Left cardiac atrium (tissue), 4 donors: ENCODE measurements at regions not wholly inside any gene's neighbourhood (a gene's known extent, or its start where the extent isn't known, plus 50 kb on each side); places are given as distances from the start of the nearest gene placed in this dataset.
A peak's percentile ranks its signal among the peaks of the same experiment; 100 is the strongest.
"Not testable (repeated sequence)": the region's sequence is repeated elsewhere in the genome, so short reads cannot be mapped to it uniquely, and the experiment has no call there.

Experiments used
- ATAC-seq, 2 donors: fragments of 200-7000 bp; cut with Tn5 transposase; one replicate each; pipeline ENCODE4 v1.9.1; 2020; ENCODE audit warnings: mild to moderate bottlenecking in 2 of 2, moderate library complexity in 2 of 2
- DNase-seq: peaks from one replicate; pipeline ENCODE4 v3.0.0-alpha.2; 2020
- intact Hi-C, 2 donors: fragments of 100-400 bp; cut with DNase I; formaldehyde crosslinking; loops; one replicate each; pipeline versions ENCODE4 v1.14.1 to v1.15.1; 2022 to 2023
- donor health status: DM: no; HTN: yes; CAD: no.
- donor health status: DM: no; HTN: yes; CAD: no; lungs with severe emphysema.
- donor health status: DM: yes; HTN: yes; CAD: no.
- donor health status: Dilated cardiomyopathy.

GRCh38 chr3:139260793-139261736 lies 82.8 kb upstream of the MRPS22 start:
- DNase-seq (no peak), ATAC-seq (no peak)
- intact Hi-C loops: no loop called here

- DNase-seq: no peak
- no peak for ATAC-seq
Measured at GRCh38 chr3:139261754-139262586, 81.8 kb upstream of the MRPS22 start.

GRCh38 chr3:139263798-139264197 lies 80.0 kb upstream of the MRPS22 start:
- DNase-seq (no peak), ATAC-seq (no peak)
- intact Hi-C loops: no loop called here

More at GRCh38 chr3:139261754-139262586, 81.8 kb upstream of the MRPS22 start:
- intact Hi-C loops: no loop called here

- DNase-seq: no peak
Measured at GRCh38 chr3:139264375-139264774, 79.4 kb upstream of the MRPS22 start.

GRCh38 chr3:139265131-139266016 lies 78.4 kb upstream of the MRPS22 start:
- DNase-seq: no peak
- intact Hi-C loops: no loop called here
- peak in 1 of 2 donors; percentile 14 for ATAC-seq

More at GRCh38 chr3:139264375-139264774, 79.4 kb upstream of the MRPS22 start:
- intact Hi-C loops: no loop called here
- no peak for ATAC-seq

- intact Hi-C loops: no loop called here
- DNase-seq (no peak), ATAC-seq (peak; percentile 76 to 90)
Measured at GRCh38 chr3:139267300-139268246, 76.2 kb upstream of the MRPS22 start.

GRCh38 chr3:139269984-139270383 lies 73.8 kb upstream of the MRPS22 start:
- intact Hi-C loops: no loop called here
- no peak for ATAC-seq
- no peak for DNase-seq

- DNase-seq, intact Hi-C loops, ATAC-seq: not testable (repeated sequence)
Measured at GRCh38 chr3:139270652-139271051, 73.2 kb upstream of the MRPS22 start.

- DNase-seq: no peak
- intact Hi-C loops: no loop called here
- ATAC-seq: no peak
Measured at GRCh38 chr3:139280027-139280671, 63.7 kb upstream of the MRPS22 start.

GRCh38 chr3:139281096-139281495 lies 62.7 kb upstream of the MRPS22 start:
- DNase-seq (no peak), ATAC-seq (no peak)
- intact Hi-C loops: no loop called here

- ATAC-seq (no peak), DNase-seq (no peak)
- intact Hi-C loops: no loop called here
Measured at GRCh38 chr3:139281522-139282196, 62.2 kb upstream of the MRPS22 start.

GRCh38 chr3:139283301-139283700 lies 60.5 kb upstream of the MRPS22 start:
- ATAC-seq: no peak
- DNase-seq: no peak
- intact Hi-C loops: no loop called here

GRCh38 chr3:139284221-139284620 lies 59.6 kb upstream of the MRPS22 start:
- intact Hi-C loops: no loop called here
- ATAC-seq (no peak), DNase-seq (no peak)

- DNase-seq: no peak
- ATAC-seq: no peak
- intact Hi-C loops: no loop called here
Measured at GRCh38 chr3:139285691-139286090, 58.1 kb upstream of the MRPS22 start.

GRCh38 chr3:139286241-139286640 lies 57.6 kb upstream of the MRPS22 start:
- ATAC-seq (no peak), DNase-seq (no peak)
- intact Hi-C loops: no loop called here

GRCh38 chr3:139286825-139287224 lies 57.0 kb upstream of the MRPS22 start:
- ATAC-seq: peak; percentile 53 to 70
- intact Hi-C loops: no loop called here

GRCh38 chr3:139287557-139287956 lies 56.3 kb upstream of the MRPS22 start:
- ATAC-seq (no peak), DNase-seq (no peak)
- intact Hi-C loops: no loop called here

More at GRCh38 chr3:139286825-139287224, 57.0 kb upstream of the MRPS22 start:
- DNase-seq: no peak
